ENCODE measurements at regions not wholly inside any gene's neighbourhood (a gene's known extent, or its start where the extent isn't known, plus 50 kb on each side); places are given as distances from the start of the nearest gene placed in this dataset.

DNA sequence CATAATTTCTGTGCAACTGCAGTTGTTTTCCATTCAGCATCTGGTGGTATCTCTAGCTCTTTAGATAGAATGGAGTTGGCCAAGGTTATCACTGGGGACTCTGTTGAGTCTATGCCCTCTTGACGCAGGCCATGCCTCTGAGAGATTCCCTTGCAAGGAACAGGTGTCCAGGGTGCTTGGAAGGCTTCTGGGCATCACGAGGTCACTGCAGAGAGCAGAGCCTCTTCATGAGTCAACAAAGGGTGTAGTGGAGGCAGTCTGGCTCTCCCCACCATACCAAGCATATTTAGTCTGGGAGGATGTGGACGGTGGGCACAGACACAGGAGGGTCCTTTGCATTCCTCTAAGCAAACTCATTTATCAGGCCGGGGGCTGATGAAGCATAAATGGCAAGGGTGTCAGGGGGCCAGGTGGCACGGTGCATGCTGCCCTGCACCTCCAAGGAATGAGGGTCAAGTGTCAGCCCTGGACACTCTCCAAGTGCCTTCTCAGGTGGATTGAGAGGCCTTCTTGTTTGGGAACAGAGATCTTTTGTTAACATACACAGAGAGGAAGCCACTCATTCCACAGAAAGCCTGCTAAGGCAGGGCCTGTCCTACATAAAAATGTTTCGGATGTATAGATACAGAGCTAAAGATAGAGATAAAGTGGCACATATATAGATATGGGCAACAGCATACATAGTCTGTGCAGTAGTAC, 328.6 kb downstream of the INHBA start:
- H2AFZ ChIP-seq (ENCODE audit: low read length) = no peak overlapping the region
- H3K4me2 ChIP-seq (ENCODE audit: insufficient read depth, low read length) = no peak overlapping the region
- TF ChIP-seq, protein P1, sequence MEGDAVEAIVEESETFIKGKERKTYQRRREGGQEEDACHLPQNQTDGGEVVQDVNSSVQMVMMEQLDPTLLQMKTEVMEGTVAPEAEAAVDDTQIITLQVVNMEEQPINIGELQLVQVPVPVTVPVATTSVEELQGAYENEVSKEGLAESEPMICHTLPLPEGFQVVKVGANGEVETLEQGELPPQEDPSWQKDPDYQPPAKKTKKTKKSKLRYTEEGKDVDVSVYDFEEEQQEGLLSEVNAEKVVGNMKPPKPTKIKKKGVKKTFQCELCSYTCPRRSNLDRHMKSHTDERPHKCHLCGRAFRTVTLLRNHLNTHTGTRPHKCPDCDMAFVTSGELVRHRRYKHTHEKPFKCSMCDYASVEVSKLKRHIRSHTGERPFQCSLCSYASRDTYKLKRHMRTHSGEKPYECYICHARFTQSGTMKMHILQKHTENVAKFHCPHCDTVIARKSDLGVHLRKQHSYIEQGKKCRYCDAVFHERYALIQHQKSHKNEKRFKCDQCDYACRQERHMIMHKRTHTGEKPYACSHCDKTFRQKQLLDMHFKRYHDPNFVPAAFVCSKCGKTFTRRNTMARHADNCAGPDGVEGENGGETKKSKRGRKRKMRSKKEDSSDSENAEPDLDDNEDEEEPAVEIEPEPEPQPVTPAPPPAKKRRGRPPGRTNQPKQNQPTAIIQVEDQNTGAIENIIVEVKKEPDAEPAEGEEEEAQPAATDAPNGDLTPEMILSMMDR (IDR thresholded peaks at IDR 0.05; ENCODE audit: extremely low read depth, low read depth, low read length) = no peak
- H3K27me3 ChIP-seq (ENCODE audit: insufficient read depth, low read length) = no peaks in the 10 kb centered on the region
- no peaks in the 10 kb centered on the region for H3K9me3 ChIP-seq (ENCODE audit: low read depth, low read length)
- no peaks in the 10 kb centered on the region for H3K79me2 ChIP-seq (ENCODE audit: insufficient read depth, low read length)
- H3K4me3 ChIP-seq (ENCODE audit: insufficient read depth, low read length) = no peak overlapping the region
- H3K4me1 ChIP-seq (ENCODE audit: insufficient read depth, low read length) = no peaks in the 10 kb centered on the region
- no peaks in the 10 kb centered on the region for H3K36me3 ChIP-seq (ENCODE audit: insufficient read depth, low read length)
- H4K20me1 ChIP-seq (ENCODE audit: insufficient read depth, low read length) = no peaks in the 10 kb centered on the region
- no peak for DNase-seq (ENCODE audit: insufficient read length, low spot score, missing footprints)
- H3K27ac ChIP-seq (ENCODE audit: low read depth, low read length) = no peak overlapping the region

DNA sequence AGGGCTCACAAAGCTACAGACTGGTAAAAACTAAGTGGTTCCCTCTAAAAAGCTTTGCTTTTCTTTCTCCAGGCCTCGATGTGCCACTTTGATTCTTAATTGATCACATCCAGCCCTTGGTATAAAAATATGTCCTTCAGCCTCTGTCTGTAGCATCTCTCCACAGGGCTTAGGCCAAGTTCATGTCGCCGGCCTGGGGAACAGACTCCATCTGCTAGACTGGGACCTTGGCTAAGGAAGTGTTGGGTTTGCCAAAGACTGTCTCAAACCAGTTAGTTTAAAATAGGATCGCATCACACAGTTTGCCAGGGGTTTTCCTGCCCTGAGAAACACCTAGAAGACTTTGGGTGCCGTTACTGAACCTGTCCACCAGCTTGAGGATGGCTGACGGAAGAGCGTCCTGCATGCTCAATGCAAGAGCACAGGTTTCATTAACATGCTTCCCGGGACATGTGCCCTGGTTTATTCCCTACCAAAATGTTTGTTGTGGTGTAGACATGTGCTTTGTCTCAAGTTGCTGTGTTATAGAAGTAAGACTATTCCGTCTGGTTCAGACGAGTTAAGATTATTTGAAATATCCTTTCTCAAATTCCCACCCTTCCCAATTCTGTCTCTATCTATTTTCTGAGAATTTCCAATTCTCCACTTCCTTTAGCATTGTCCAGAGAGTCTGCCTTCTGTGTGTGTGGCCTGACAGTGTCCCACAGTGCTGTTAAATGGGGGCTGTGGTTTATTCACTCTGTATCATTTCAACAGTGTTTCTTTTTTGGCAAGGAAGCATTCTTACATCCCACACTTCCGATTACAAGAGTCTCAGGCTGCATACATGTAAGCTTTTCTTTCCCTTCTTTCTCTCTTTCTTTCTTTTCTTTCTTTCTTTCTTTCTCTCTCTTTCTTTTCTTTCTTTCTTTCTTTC, 334.7 kb downstream of the INHBA start:
- TF ChIP-seq, protein P1 (IDR thresholded peaks at IDR 0.05; ENCODE audit: extremely low read depth, low read depth, low read length) = no peak
- H2AFZ ChIP-seq (ENCODE audit: low read length) = peak overlapping the region; percentile 21
- DNase-seq (ENCODE audit: insufficient read length, low spot score, missing footprints) = no peak

DNA sequence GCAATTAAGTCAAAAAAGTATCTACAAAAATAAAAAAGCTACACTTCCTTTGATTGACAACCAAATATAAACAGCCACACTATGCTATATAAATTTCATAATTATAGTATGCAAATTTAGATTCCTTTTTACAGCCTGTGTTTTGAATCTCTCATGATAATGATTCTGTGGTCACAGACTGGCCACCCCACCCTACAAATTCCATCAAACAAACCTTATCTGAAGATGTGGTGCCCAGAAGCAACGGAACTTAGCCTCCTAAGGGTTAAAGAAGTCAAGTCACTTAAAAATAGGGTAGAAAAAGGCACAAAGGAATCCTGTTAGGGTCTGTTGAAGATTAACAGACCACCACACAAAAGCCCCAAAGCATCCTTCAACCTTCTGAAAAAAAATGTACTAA, 351.8 kb downstream of the INHBA start:
- Histone ChIP-seq H3K27me3 (ENCODE audit: insufficient read depth, low read length) (no peaks in the 10 kb centered on the region), H4K20me1 (ENCODE audit: insufficient read depth, low read length) (no peaks in the 10 kb centered on the region), H3K4me1 (ENCODE audit: insufficient read depth, low read length) (no peaks in the 10 kb centered on the region), H3K27ac (ENCODE audit: low read depth, low read length) (no peak overlapping the region), H3K4me2 (ENCODE audit: insufficient read depth, low read length) (no peak overlapping the region), H3K4me3 (ENCODE audit: insufficient read depth, low read length) (no peak overlapping the region), H3K36me3 (ENCODE audit: insufficient read depth, low read length) (no peaks in the 10 kb centered on the region), H3K79me2 (ENCODE audit: insufficient read depth, low read length) (no peaks in the 10 kb centered on the region), H2AFZ (ENCODE audit: low read length) (no peak overlapping the region), H3K9me3 (ENCODE audit: low read depth, low read length) (no peaks in the 10 kb centered on the region)
- TF ChIP-seq, protein P1 (IDR thresholded peaks at IDR 0.05; ENCODE audit: extremely low read depth, low read depth, low read length) = no peak
- DNase-seq (ENCODE audit: insufficient read length, low spot score, missing footprints) = no peak

More for the DNA sequence above, 334.7 kb downstream of the INHBA start:
- no peaks in the 10 kb centered on the region for H3K4me1 ChIP-seq (ENCODE audit: insufficient read depth, low read length)
- no peak overlapping the region for H3K4me3 ChIP-seq (ENCODE audit: insufficient read depth, low read length)
- no peak overlapping the region for H3K4me2 ChIP-seq (ENCODE audit: insufficient read depth, low read length)
- H3K36me3 ChIP-seq (ENCODE audit: insufficient read depth, low read length) = no peaks in the 10 kb centered on the region
- H4K20me1 ChIP-seq (ENCODE audit: insufficient read depth, low read length) = no peaks in the 10 kb centered on the region
- H3K27ac ChIP-seq (ENCODE audit: low read depth, low read length) = no peak overlapping the region
- H3K9me3 ChIP-seq (ENCODE audit: low read depth, low read length) = no peaks in the 10 kb centered on the region
- no peaks in the 10 kb centered on the region for H3K27me3 ChIP-seq (ENCODE audit: insufficient read depth, low read length)
- H3K79me2 ChIP-seq (ENCODE audit: insufficient read depth, low read length) = no peaks in the 10 kb centered on the region

DNA sequence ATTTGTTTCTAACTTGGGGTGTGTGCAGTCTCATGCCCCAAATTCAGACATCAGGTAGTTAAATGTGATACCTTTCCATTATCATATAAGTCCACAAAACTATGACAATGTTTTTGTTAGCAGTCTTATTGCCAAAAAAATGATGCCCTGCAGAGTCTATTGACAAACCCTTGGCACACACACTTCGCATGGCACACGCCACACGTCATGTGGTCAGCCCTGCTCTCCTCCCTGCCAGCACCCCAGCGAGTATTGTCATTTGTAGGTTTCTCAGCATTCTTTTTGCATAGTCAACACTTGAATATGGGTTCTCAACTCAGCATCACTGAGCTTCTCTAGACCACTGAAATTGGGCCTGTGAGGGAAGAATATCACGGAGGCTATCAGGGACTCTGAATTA, 356.0 kb downstream of the INHBA start:
- Histone ChIP-seq H3K79me2 (ENCODE audit: insufficient read depth, low read length) (no peaks in the 10 kb centered on the region), H3K4me2 (ENCODE audit: insufficient read depth, low read length) (no peak overlapping the region), H4K20me1 (ENCODE audit: insufficient read depth, low read length) (no peaks in the 10 kb centered on the region), H3K4me1 (ENCODE audit: insufficient read depth, low read length) (no peaks in the 10 kb centered on the region), H3K9me3 (ENCODE audit: low read depth, low read length) (no peaks in the 10 kb centered on the region), H3K4me3 (ENCODE audit: insufficient read depth, low read length) (no peak overlapping the region), H2AFZ (ENCODE audit: low read length) (no peak overlapping the region), H3K36me3 (ENCODE audit: insufficient read depth, low read length) (no peaks in the 10 kb centered on the region), H3K27ac (ENCODE audit: low read depth, low read length) (no peak overlapping the region), H3K27me3 (ENCODE audit: insufficient read depth, low read length) (no peaks in the 10 kb centered on the region)
- DNase-seq (ENCODE audit: insufficient read length, low spot score, missing footprints) = no peak
- TF ChIP-seq, protein P1 (IDR thresholded peaks at IDR 0.05; ENCODE audit: extremely low read depth, low read depth, low read length) = no peak

All from osteoblast (primary cell).